ENCODE measurements at regions not wholly inside any gene's neighbourhood (a gene's known extent, or its start where the extent isn't known, plus 50 kb on each side); places are given as distances from the start of the nearest gene placed in this dataset.

DNA sequence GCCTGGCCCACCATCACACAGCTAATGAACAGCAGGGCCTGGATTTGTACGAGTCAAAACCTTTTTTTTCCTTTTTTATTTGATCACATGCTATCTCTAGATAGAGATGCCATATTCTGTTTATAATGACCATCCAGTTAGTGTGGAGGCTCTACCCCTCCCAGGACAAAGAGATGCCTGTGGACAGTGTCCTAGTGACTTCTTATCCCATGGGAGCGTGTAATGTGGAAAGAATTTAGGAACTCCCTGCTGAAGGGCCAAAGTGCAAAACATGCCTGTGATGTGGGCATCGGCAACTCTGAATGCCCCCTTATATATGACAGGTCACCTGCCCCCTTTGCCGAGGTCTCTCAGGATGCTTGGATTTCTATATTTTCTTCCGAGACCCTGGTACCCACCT, 292.2 kb downstream of the RRAGC start:
- Mint-ChIP-seq H3K27me3 (ENCODE audit: low read depth) (peaks cover 4% of the 10 kb centered on the region), H3K36me3 (ENCODE audit: insufficient read depth in 1 of 3, low read depth in 3 of 3) (no peaks in the 10 kb centered on the region), H3K4me1 (peaks cover 0 to 7% of the 10 kb centered on the region in 2 experiments; a peak in 2 of 4 replicates), H3K9me3 (no peaks in the 10 kb centered on the region), H3K27ac (no peak overlapping the region), H3K4me3 (no peak overlapping the region)
- H3K18ac ChIP-seq (ENCODE audit: insufficient read length, low read depth, low read length) = no peak overlapping the region
- H3K56ac ChIP-seq (ENCODE audit: insufficient read length, low read depth, low read length) = no peak overlapping the region
- no peak overlapping the region for H3K23ac ChIP-seq (ENCODE audit: insufficient read length, low read depth, low read length)
- H3T11ph ChIP-seq (ENCODE audit: low read length) = no peak overlapping the region
- no peak overlapping the region for H4K8ac ChIP-seq (replicated peaks; ENCODE audit: insufficient read length, low read depth, low read length)
- H4K20me1 ChIP-seq (ENCODE audit: control insufficient read depth, insufficient read depth, insufficient read length) = no peaks in the 10 kb centered on the region
- H3K9ac ChIP-seq (ENCODE audit: extremely low read depth, insufficient read length, low read length) = no peak overlapping the region
- no peak overlapping the region for H2AFZ ChIP-seq (ENCODE audit: low read length)
- H2AK5ac ChIP-seq (ENCODE audit: insufficient read length, low read length) = no peak overlapping the region
- no peak overlapping the region for H2BK5ac ChIP-seq (ENCODE audit: insufficient read length, low read length)
- no peak overlapping the region for H2BK12ac ChIP-seq (ENCODE audit: insufficient read length, low read depth, low read length)
- no peak overlapping the region for H3K4ac ChIP-seq (ENCODE audit: low read depth, low read length)
- no peaks in the 10 kb centered on the region for H3K9me3 ChIP-seq (ENCODE audit: control insufficient read depth, low read depth, low read length)
- no peak overlapping the region for H2BK120ac ChIP-seq (ENCODE audit: low read depth, low read length, poor library complexity, severe bottlenecking)
- H4K91ac ChIP-seq (ENCODE audit: insufficient read length, low read depth, low read length) = no peak overlapping the region
- no peaks in the 10 kb centered on the region for H3K23me2 ChIP-seq (ENCODE audit: insufficient read length, low read depth, low read length, poor library complexity, severe bottlenecking)
- no peaks in the 10 kb centered on the region for H3K4me1 ChIP-seq (ENCODE audit: insufficient read depth, low read length)
- H2BK20ac ChIP-seq (ENCODE audit: low read depth, low read length, poor library complexity, severe bottlenecking) = no peak overlapping the region
- H3K79me1 ChIP-seq (ENCODE audit: insufficient read depth, low read depth, low read length, poor library complexity, severe bottlenecking) = no peaks in the 10 kb centered on the region
- H4K5ac ChIP-seq (ENCODE audit: insufficient read length, low read depth, low read length) = no peak overlapping the region
- no peak overlapping the region for H3K4me2 ChIP-seq (ENCODE audit: insufficient read depth, insufficient read length, low read length)
- no peaks in the 10 kb centered on the region for H3K27me3 ChIP-seq (ENCODE audit: insufficient read depth, low read length)
- H3K79me2 ChIP-seq (ENCODE audit: insufficient read depth, low read length) = no peaks in the 10 kb centered on the region
- no peak overlapping the region for H3K14ac ChIP-seq (ENCODE audit: insufficient read depth, low read length)
- no peak for DNase-seq
- WGBS (ENCODE audit: extremely low coverage, insufficient read length, low lambda C conversion rate) = no CpG with 5 or more reads among the region's 5 CpGs
- no peak overlapping the region for H2BK15ac ChIP-seq (ENCODE audit: low read depth, low read length)
- no peak overlapping the region for H3K27ac ChIP-seq (ENCODE audit: insufficient read length, low read depth, low read length)
- no peak for TF ChIP-seq CTCF (conservative IDR thresholded peaks at IDR 0.05)

All from H9 (cell line).